OCI-LY1 (cell line): ENCODE measurements at regions not wholly inside any gene's neighbourhood (a gene's known extent, or its start where the extent isn't known, plus 50 kb on each side); places are given as distances from the start of the nearest gene placed in this dataset.

Experiments used
- H2AFZ ChIP-seq: fragments of 200-600 bp; sonication (generic), shearing (Covaris generic); 2 replicates; pipeline ENCODE4 v1.6.0; 2014; ENCODE audit warnings: antibody characterized with exemption, mild to moderate bottlenecking, low read length
- H3F3A ChIP-seq: fragments of 200-600 bp; sonication (generic), shearing (Covaris generic); 2 replicates; pipeline ENCODE4 v1.6.0; 2014; ENCODE audit warnings: mild to moderate bottlenecking, antibody characterized with exemption, low read length, moderate library complexity; ENCODE audit not compliant: insufficient read depth
- H3K27ac ChIP-seq: fragments of 200-600 bp; sonication (generic); 2 replicates; pipeline ENCODE4 v1.5.1; 2014; ENCODE audit warnings: low read length, mixed run types, mild to moderate bottlenecking, low read depth; ENCODE audit not compliant: poor library complexity, severe bottlenecking
- H3K27me3 ChIP-seq: fragments of 200-600 bp; sonication (generic); 2 replicates; pipeline ENCODE4 v1.6.0; 2014; ENCODE audit warnings: antibody characterized with exemption, mild to moderate bottlenecking, low read length, moderate library complexity; ENCODE audit not compliant: insufficient read depth
- H3K36me3 ChIP-seq: fragments of 200-600 bp; sonication (generic); 2 replicates; pipeline ENCODE4 v1.6.1; 2014; ENCODE audit warnings: mild to moderate bottlenecking, antibody characterized with exemption, low read length, moderate library complexity, mixed read lengths; ENCODE audit not compliant: insufficient read depth
- H3K4me1 ChIP-seq: fragments of 200-600 bp; sonication (generic); 2 replicates; pipeline ENCODE4 v1.5.1; 2014; ENCODE audit warnings: mild to moderate bottlenecking, low read length, moderate library complexity; ENCODE audit not compliant: insufficient read depth, severe bottlenecking
- H3K4me2 ChIP-seq: fragments of 200-600 bp; sonication (generic), shearing (Covaris generic); 2 replicates; pipeline ENCODE4 v1.6.1; 2014; ENCODE audit warnings: low read length
- H3K4me3 ChIP-seq: fragments of 200-600 bp; sonication (generic); 2 replicates; pipeline ENCODE4 v1.5.1; 2014; ENCODE audit warnings: low read length, low read depth, mild to moderate bottlenecking, mixed read lengths; ENCODE audit not compliant: poor library complexity, severe bottlenecking
- H3K79me2 ChIP-seq: fragments of 200-600 bp; shearing (Covaris generic); 2 replicates; pipeline ENCODE4 v1.6.1; 2016; ENCODE audit warnings: mixed run types, low read length, mixed read lengths; ENCODE audit not compliant: insufficient read depth
- H3K9ac ChIP-seq: fragments of 200-600 bp; sonication (generic), shearing (Covaris generic); 2 replicates; pipeline ENCODE4 v1.6.1; 2014; ENCODE audit warnings: mild to moderate bottlenecking, low read length, mixed read lengths
- H3K9me2 ChIP-seq: fragments of 200-600 bp; sonication (generic), shearing (Covaris generic); 2 replicates; pipeline ENCODE4 v1.6.1; 2014; ENCODE audit warnings: low read depth, mild to moderate bottlenecking, low read length, mixed read lengths
- H3K9me3 ChIP-seq: fragments of 200-600 bp; shearing (Covaris generic); 2 replicates; pipeline ENCODE4 v1.6.1; 2014; ENCODE audit warnings: low read length, mixed read lengths
- H4K20me1 ChIP-seq: fragments of 200-600 bp; sonication (generic), shearing (Covaris generic); 2 replicates; pipeline ENCODE4 v1.6.0; 2016; ENCODE audit warnings: mild to moderate bottlenecking, low read length; ENCODE audit not compliant: insufficient read depth
- EZH2 ChIP-seq: fragments of 200-600 bp; sonication (generic), shearing (Covaris generic); IDR thresholded peaks from 2 replicates; pipeline ENCODE4 v1.8.0; 2017; ENCODE audit warnings: borderline replicate concordance, mixed run types, mild to moderate bottlenecking, antibody characterized with exemption, low read length, moderate library complexity, mixed read lengths
- TF ChIP-seq, protein P1 (sequence below): fragments of 200-600 bp; sonication (generic), shearing (Covaris generic); IDR thresholded peaks from 2 replicates; pipeline ENCODE4 v1.5.1; 2017; ENCODE audit warnings: mild to moderate bottlenecking, antibody characterized with exemption, low read length, moderate library complexity, mixed read lengths

DNA sequence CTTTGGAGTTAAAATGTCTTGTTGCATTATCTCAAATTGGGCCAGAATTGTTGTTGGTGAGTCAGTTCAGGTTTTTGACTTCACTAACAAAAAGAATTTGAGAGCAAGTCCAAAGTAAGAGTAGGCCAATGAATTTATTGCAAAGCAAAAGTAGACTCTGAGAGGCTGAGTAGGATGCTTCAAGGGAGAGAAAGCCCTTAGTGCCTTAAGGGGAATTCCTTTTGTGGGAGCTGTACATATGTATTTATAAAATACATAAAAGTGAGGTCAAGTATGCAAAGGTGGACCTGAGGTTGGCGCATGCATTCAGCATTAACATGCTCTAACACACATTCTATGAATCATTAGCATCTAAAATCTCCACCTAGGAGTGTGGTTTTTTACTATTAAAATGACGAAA is 565.4 kb downstream of the GRXCR1 start:
- Histone ChIP-seq H3K4me2 (no peak overlapping the region), H2AFZ (no peak overlapping the region), H3F3A (no peaks in the 10 kb centered on the region), H3K36me3 (no peaks in the 10 kb centered on the region), H3K4me3 (no peak overlapping the region), H3K27ac (no peak overlapping the region), H3K79me2 (no peaks in the 10 kb centered on the region), H4K20me1 (no peaks in the 10 kb centered on the region), H3K9ac (no peak overlapping the region), H3K27me3 (no peaks in the 10 kb centered on the region), H3K9me3 (no peaks in the 10 kb centered on the region), H3K9me2 (no peaks in the 10 kb centered on the region), H3K4me1 (no peaks in the 10 kb centered on the region)
- TF ChIP-seq EZH2: no peak
- TF ChIP-seq, protein P1, sequence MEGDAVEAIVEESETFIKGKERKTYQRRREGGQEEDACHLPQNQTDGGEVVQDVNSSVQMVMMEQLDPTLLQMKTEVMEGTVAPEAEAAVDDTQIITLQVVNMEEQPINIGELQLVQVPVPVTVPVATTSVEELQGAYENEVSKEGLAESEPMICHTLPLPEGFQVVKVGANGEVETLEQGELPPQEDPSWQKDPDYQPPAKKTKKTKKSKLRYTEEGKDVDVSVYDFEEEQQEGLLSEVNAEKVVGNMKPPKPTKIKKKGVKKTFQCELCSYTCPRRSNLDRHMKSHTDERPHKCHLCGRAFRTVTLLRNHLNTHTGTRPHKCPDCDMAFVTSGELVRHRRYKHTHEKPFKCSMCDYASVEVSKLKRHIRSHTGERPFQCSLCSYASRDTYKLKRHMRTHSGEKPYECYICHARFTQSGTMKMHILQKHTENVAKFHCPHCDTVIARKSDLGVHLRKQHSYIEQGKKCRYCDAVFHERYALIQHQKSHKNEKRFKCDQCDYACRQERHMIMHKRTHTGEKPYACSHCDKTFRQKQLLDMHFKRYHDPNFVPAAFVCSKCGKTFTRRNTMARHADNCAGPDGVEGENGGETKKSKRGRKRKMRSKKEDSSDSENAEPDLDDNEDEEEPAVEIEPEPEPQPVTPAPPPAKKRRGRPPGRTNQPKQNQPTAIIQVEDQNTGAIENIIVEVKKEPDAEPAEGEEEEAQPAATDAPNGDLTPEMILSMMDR: no peak

- H3K9ac ChIP-seq: no peak overlapping the region
- no peaks in the 10 kb centered on the region for H3K27me3 ChIP-seq
- no peaks in the 10 kb centered on the region for H4K20me1 ChIP-seq
- H3F3A ChIP-seq: no peaks in the 10 kb centered on the region
- H3K4me1 ChIP-seq: no peaks in the 10 kb centered on the region
- no peaks in the 10 kb centered on the region for H3K36me3 ChIP-seq
- no peaks in the 10 kb centered on the region for H3K79me2 ChIP-seq
- no peak overlapping the region for H2AFZ ChIP-seq
- no peak overlapping the region for H3K4me2 ChIP-seq
- H3K9me3 ChIP-seq: no peaks in the 10 kb centered on the region
- no peak overlapping the region for H3K4me3 ChIP-seq
- no peak for TF ChIP-seq EZH2
- TF ChIP-seq, protein P1: no peak
- H3K27ac ChIP-seq: no peak overlapping the region
- H3K9me2 ChIP-seq: no peaks in the 10 kb centered on the region
Measured at GRCh38 chr4:43458293-43458692, 565.8 kb downstream of the GRXCR1 start.

- Histone ChIP-seq H3K36me3 (no peaks in the 10 kb centered on the region), H3K9me3 (0 out of 2 replicates have a peak, but pooled peaks cover 2% of the 10 kb centered on the region), H3K4me3 (no peak overlapping the region), H3K9ac (no peak overlapping the region), H3F3A (no peaks in the 10 kb centered on the region), H2AFZ (no peak overlapping the region), H3K27ac (no peak overlapping the region), H3K4me1 (peaks cover 6% of the 10 kb centered on the region), H3K79me2 (no peaks in the 10 kb centered on the region), H3K4me2 (peak overlapping the region; percentile 38; the same call in 1 of the 2 replicates), H3K9me2 (no peaks in the 10 kb centered on the region), H3K27me3 (no peaks in the 10 kb centered on the region), H4K20me1 (no peaks in the 10 kb centered on the region)
- TF ChIP-seq, protein P1: peak; percentile 54
- TF ChIP-seq EZH2: no peak
Measured at GRCh38 chr4:43471950-43472349, 579.4 kb downstream of the GRXCR1 start.
